Type B pancreatic cell (in vitro differentiated cells): ENCODE measurements at regions not wholly inside any gene's neighbourhood (a gene's known extent, or its start where the extent isn't known, plus 50 kb on each side); places are given as distances from the start of the nearest gene placed in this dataset.

ENCODE experiments used
- DNase-seq: peaks from one replicate; pipeline ENCODE4 v3.0.0; 2021; ENCODE audit warnings: mixed read lengths; ENCODE audit not compliant: unreplicated experiment; ENCODE audit errors: extremely low spot score
- H3K27ac Mint-ChIP-seq: 2 replicates; pipeline ENCODE4 v1.8.0; 2021; ENCODE audit warnings: mild to moderate bottlenecking, mixed read lengths
- H3K27me3 Mint-ChIP-seq: 2 replicates; pipeline ENCODE4 v1.8.0; 2021; ENCODE audit warnings: mixed read lengths
- H3K36me3 Mint-ChIP-seq: 2 replicates; pipeline ENCODE4 v1.8.0; 2021; ENCODE audit warnings: mixed read lengths
- H3K4me1 Mint-ChIP-seq: one replicate; pipeline ENCODE4 v1.8.0; 2021; ENCODE audit warnings: mixed read lengths; ENCODE audit not compliant: unreplicated experiment
- H3K4me3 Mint-ChIP-seq: 2 replicates; pipeline ENCODE4 v1.8.0; 2021; ENCODE audit warnings: mild to moderate bottlenecking, mixed read lengths
- H3K9me3 Mint-ChIP-seq: 2 replicates; pipeline ENCODE4 v1.8.0; 2021; ENCODE audit warnings: mixed read lengths
- CTCF ChIP-seq: fragments of 200-600 bp; sonication (generic); conservative IDR thresholded peaks from 2 replicates; pipeline ENCODE4 v1.5.0; 2021; ENCODE audit warnings: antibody characterized with exemption, mild to moderate bottlenecking

- no peaks in the 10 kb centered on the region for H3K9me3 Mint-ChIP-seq
- H3K4me3 Mint-ChIP-seq, result no peak overlapping the region
- no peaks in the 10 kb centered on the region for H3K27me3 Mint-ChIP-seq
- H3K27ac Mint-ChIP-seq, result no peak overlapping the region
- peaks cover 31% of the 10 kb centered on the region for H3K4me1 Mint-ChIP-seq
- DNase-seq, result no peak
- no peak for TF ChIP-seq CTCF
- H3K36me3 Mint-ChIP-seq, result no peaks in the 10 kb centered on the region
These were observed 74.6 kb upstream of the LAPTM4A start for GRCh38 chr2:20126040-20126439.

GRCh38 chr2:20125616-20126015 is 74.2 kb upstream of the LAPTM4A start:
- no peak for TF ChIP-seq CTCF
- H3K27me3 Mint-ChIP-seq, result no peaks in the 10 kb centered on the region
- no peak for DNase-seq
- H3K27ac Mint-ChIP-seq, result no peak overlapping the region
- no peaks in the 10 kb centered on the region for H3K36me3 Mint-ChIP-seq
- H3K4me3 Mint-ChIP-seq, result no peak overlapping the region
- peaks cover 27% of the 10 kb centered on the region for H3K4me1 Mint-ChIP-seq
- H3K9me3 Mint-ChIP-seq, result no peaks in the 10 kb centered on the region

- Mint-ChIP-seq H3K4me1 (peaks cover 22% of the 10 kb centered on the region), H3K27ac (no peak overlapping the region), H3K4me3 (no peak overlapping the region), H3K36me3 (no peaks in the 10 kb centered on the region), H3K9me3 (no peaks in the 10 kb centered on the region), H3K27me3 (no peaks in the 10 kb centered on the region)
- no peak for TF ChIP-seq CTCF
- DNase-seq, result no peak
These were observed 73.7 kb upstream of the LAPTM4A start for GRCh38 chr2:20125164-20125563.

- DNase-seq, result no peak
- TF ChIP-seq CTCF, result no peak
- Mint-ChIP-seq H3K36me3 (no peaks in the 10 kb centered on the region), H3K27ac (no peak overlapping the region), H3K9me3 (no peaks in the 10 kb centered on the region), H3K4me1 (peaks cover 17% of the 10 kb centered on the region), H3K4me3 (no peak overlapping the region), H3K27me3 (no peaks in the 10 kb centered on the region)
These were observed 72.6 kb upstream of the LAPTM4A start for GRCh38 chr2:20123871-20124594.

- TF ChIP-seq CTCF, result no peak
- H3K27me3 Mint-ChIP-seq, result no peaks in the 10 kb centered on the region
- no peak overlapping the region for H3K4me3 Mint-ChIP-seq
- H3K9me3 Mint-ChIP-seq, result no peaks in the 10 kb centered on the region
- H3K27ac Mint-ChIP-seq, result peak overlapping the region; percentile 55
- no peak for DNase-seq
- peaks cover 17% of the 10 kb centered on the region for H3K4me1 Mint-ChIP-seq
- no peaks in the 10 kb centered on the region for H3K36me3 Mint-ChIP-seq
These were observed 71.4 kb upstream of the LAPTM4A start for GRCh38 chr2:20122864-20123263.
